Peyer's patch (tissue), 4 donors: ENCODE measurements at regions not wholly inside any gene's neighbourhood (a gene's known extent, or its start where the extent isn't known, plus 50 kb on each side); places are given as distances from the start of the nearest gene placed in this dataset.

ENCODE experiments used
- CTCF ChIP-seq, 6 experiments: fragments of 450-650 bp in 4 of 6; fragments of 200-600 bp in 2 of 6; sonication (generic) in 1 of 6; IDR thresholded peaks; one replicate each; pipeline ENCODE4 v1.5.1; 2017 to 2019; ENCODE audit warnings: antibody characterized with exemption in 6 of 6, mild to moderate bottlenecking in 3 of 6, moderate library complexity in 1 of 6
- POLR2A ChIP-seq, 2 donors: fragments of 450-650 bp; IDR thresholded peaks; one replicate each; pipeline ENCODE4 v1.5.1; 2017; ENCODE audit warnings: antibody characterized with exemption in 2 of 2, mild to moderate bottlenecking in 2 of 2, moderate library complexity in 2 of 2

GRCh38 chr17:20941872-20942271 is 100.9 kb downstream of the USP22 start:
- TF ChIP-seq CTCF (IDR thresholded peaks at IDR 0.05) (no peak), POLR2A (IDR thresholded peaks at IDR 0.05) (no peak)
